Dermis microvascular lymphatic vessel endothelial cell (primary cell): ENCODE measurements at regions not wholly inside any gene's neighbourhood (a gene's known extent, or its start where the extent isn't known, plus 50 kb on each side); places are given as distances from the start of the nearest gene placed in this dataset.
"Not testable (repeated sequence)": the region's sequence is repeated elsewhere in the genome, so short reads cannot be mapped to it uniquely, and the experiment has no call there.

Source experiments
- DNase-seq, 2 donors: peaks; one replicate each; pipeline versions ENCODE4 v3.0.0 to v3.0.0-alpha.2; 2010; ENCODE audit warnings: low read depth in 2 of 2

GRCh38 chr1:170457325-170458050 is 74.5 kb upstream of the GORAB start:
- not testable (repeated sequence) for DNase-seq

- no peak for DNase-seq
These were observed 72.0 kb upstream of the GORAB start for GRCh38 chr1:170460001-170460400.

GRCh38 chr1:170460414-170461155 is 71.4 kb upstream of the GORAB start:
- DNase-seq: no peak

- peak in 1 of 2 donors; percentile 7 for DNase-seq
These were observed 70.6 kb upstream of the GORAB start for GRCh38 chr1:170461291-170461747.

- peak in 1 of 2 donors; percentile 4 for DNase-seq
These were observed 70.1 kb upstream of the GORAB start for GRCh38 chr1:170461762-170462384.

- no peak for DNase-seq
These were observed 61.8 kb upstream of the GORAB start for GRCh38 chr1:170470121-170470520.

GRCh38 chr1:170471398-170472053 is 60.4 kb upstream of the GORAB start:
- no peak for DNase-seq

GRCh38 chr1:170481000-170481399 is 51.0 kb upstream of the GORAB start:
- DNase-seq: no peak
